GM13977 (cell line): ENCODE measurements at regions not wholly inside any gene's neighbourhood (a gene's known extent, or its start where the extent isn't known, plus 50 kb on each side); places are given as distances from the start of the nearest gene placed in this dataset.
"Not testable (repeated sequence)": the region's sequence is repeated elsewhere in the genome, so short reads cannot be mapped to it uniquely, and the experiment has no call there.

Source experiments
- DNase-seq: peaks from one replicate; pipeline ENCODE4 v3.0.0; 2012; ENCODE audit warnings: low spot score
- CTCF ChIP-seq: IDR thresholded peaks from 2 replicates; pipeline ENCODE4 v1.5.1; 2012; ENCODE audit warnings: mild to moderate bottlenecking, control low read depth; ENCODE audit not compliant: insufficient read depth; ENCODE audit errors: extremely low read depth, missing control alignments
- in situ Hi-C: fragments of 300-500 bp; cut with MboI; formaldehyde crosslinking; loops from one replicate; pipeline ENCODE4 v1.12.0; 2022; ENCODE audit warnings: low sequenced_read_pairs, low pct_unique_long_range_greater_than_20kb, mixed read lengths, inconsistent platforms; ENCODE audit not compliant: unreplicated experiment

- DNase-seq, result no peak
- no peak for TF ChIP-seq CTCF
- in situ Hi-C loops, result no loop called here
Measured at GRCh38 chr7:138247568-138248333, 171.5 kb downstream of the AKR1D1 start.

DNA sequence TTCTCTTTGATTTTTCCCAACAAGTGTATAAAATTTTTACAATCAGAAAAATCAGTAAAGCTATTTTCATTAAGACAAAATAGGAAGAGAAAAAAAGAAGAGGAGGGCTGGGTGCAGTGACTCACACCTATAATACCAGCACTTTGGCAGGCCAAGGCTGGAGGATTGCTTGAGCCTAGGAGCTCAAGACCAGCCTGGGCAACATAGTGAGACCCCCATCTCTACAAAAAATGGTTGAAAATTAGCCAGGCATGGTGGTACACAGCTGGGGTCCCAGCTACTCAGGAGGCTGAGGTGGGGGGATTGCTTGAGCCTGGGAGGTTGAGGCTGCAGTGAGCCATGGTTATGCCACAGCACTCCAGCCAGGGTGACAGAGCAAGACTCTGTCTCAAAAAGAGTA lies 172.3 kb downstream of the AKR1D1 start:
- no peak for TF ChIP-seq CTCF
- in situ Hi-C loops, result no loop called here
- DNase-seq, result no peak

DNA sequence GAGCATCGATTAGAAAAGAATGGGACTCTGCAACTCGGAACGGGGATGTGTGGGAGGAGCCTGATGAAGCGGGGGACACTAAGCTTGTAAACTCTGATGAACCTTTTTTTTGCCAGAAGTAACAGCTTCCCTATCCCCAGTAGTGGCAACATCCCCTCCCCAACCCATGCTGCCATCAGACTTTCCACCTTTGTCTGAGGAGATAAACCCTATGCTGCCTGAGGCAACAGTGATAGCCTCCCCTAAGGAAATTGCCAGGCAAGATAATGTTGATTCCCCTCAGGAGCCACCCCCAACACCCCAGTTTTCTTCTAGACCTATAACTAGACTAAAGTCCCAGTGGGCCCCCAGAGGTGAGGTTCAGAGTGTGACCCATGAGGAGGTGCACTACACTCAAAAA lies 173.7 kb downstream of the AKR1D1 start:
- in situ Hi-C loops, result no loop called here

GRCh38 chr7:138252666-138253065 lies 176.4 kb downstream of the AKR1D1 start:
- DNase-seq, in situ Hi-C loops: not testable (repeated sequence)

More for the DNA sequence above, 173.7 kb downstream of the AKR1D1 start:
- TF ChIP-seq CTCF, result no peak
- no peak for DNase-seq

DNA sequence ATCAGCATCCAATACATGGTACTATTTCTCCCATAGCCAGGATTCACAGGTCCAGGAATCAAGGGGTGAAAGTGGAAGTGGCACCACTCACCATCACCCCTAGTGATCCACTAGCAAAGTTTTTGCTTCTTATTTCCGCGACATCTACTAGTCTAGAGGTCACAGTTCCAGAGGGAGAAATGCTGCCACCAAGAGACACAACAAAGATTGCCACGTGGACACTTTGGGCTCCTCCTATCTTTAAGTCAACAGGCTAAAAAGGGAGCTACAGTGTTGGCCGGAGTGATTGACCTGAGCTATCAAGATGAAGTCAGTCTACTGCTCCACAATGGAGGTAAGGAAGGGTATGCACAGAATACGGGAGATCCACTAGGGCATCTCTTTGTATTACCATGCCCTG lies 178.2 kb downstream of the AKR1D1 start:
- TF ChIP-seq CTCF, result no peak
- in situ Hi-C loops, result no loop called here
- DNase-seq, result no peak

DNA sequence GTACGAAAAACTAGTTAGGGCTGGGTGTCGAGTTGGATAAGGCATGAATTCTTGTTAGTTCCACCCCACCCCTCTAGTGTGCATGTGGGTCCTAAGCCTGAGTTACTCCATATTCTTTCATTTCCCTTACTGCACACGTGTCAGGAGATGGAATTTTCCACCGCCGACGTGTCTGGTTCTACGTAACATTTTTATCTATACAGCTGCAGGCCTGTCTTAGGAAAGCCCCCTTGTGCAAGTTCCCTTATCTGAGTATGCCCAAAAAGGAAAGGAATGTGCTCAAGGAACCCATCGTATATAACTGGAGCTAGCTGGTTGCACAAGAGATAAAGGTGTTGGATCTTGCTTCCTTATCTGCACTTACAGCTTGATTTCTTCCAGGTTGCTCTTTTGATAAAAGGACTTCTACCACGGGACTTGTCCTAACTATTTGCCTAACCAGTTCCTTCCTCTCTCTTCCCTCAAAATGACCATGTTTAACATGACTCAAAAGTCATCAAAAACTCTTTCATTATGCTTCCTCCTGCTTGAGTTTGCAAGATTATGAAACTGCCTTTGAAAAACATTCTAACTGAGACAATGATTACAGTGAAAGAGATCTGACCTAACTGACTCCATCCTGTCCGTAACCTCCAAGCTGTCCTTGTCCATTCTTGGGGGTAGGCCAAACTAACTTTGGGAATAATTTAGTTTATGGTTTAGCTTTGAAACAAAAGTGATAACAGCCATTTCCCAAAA lies 181.4 kb downstream of the AKR1D1 start:
- TF ChIP-seq CTCF, result no peak
- no peak for DNase-seq
- in situ Hi-C loops, result no loop called here

DNA sequence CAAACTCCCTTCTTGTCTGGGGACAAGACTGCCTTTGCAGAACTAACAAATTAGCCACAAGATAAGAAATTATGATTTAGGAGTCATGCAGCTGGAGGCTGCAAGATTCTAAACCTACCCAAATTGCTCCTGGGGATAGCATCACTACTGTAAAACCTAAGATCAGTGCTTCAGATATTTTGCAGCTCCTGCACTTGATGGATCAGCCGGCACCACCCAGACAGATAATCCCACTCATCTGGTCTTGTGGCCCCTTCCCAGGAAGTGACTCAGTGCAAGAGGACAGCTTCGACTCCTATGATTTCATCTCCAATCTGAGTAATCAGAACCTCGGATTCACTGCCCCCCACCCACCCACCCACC lies 181.9 kb downstream of the AKR1D1 start:
- in situ Hi-C loops, result no loop called here
- TF ChIP-seq CTCF, result no peak
- DNase-seq, result no peak
